LHCN-M2 (cell line): ENCODE measurements at regions not wholly inside any gene's neighbourhood (a gene's known extent, or its start where the extent isn't known, plus 50 kb on each side); places are given as distances from the start of the nearest gene placed in this dataset.

Experiments
- DNase-seq: peaks from one replicate; pipeline ENCODE4 v3.0.0-alpha.2; 2012; ENCODE audit warnings: low read depth

DNA sequence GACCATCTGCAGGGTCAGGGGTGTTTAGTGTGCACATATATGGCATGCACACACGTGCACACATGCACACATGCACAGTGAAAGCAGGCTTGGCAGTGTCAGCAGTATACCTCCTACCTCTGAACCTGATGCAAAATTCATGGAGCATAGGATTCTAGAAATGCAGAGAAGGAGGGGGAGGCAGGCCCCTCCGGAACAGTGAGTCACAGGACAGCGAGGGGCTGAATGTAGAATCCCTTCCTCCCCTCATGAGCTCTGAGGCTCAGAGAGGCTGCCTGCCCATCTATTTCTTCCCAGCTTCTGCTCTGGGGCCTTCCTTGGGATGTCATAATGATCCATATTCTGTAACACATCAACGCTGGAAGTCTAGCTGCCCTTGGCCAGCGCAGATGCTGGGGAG is 66.7 kb upstream of the NECTIN1 start:
- no peak for DNase-seq

DNA sequence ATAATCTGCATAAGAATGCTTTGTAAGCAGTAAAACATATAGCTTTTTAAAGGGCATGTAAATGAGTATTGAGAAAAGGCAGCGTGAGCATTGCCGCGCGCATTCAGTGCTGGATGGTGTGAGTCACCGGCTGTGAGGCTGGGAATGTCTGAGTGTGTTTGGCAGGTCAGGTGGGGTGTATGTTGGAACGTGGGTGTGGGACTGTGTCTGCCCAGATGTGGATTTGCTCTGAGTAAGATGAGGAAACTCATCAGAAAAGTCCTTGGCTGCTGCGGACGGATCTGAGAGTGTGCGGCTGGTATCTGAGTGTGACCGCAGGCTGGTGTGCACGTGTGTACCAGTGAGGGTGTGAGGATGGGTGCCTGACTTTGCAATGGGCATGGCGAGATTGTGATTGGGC is 66.2 kb upstream of the NECTIN1 start:
- DNase-seq = peak; percentile 9

- DNase-seq = no peak
Observed at GRCh38 chr11:119794756-119795155, 65.8 kb upstream of the NECTIN1 start.

- no peak for DNase-seq
Observed at GRCh38 chr11:119794141-119794665, 65.2 kb upstream of the NECTIN1 start.

GRCh38 chr11:119793335-119793984 is 64.5 kb upstream of the NECTIN1 start:
- DNase-seq = peak; percentile 15

GRCh38 chr11:119791701-119792151 is 62.7 kb upstream of the NECTIN1 start:
- DNase-seq = no peak

GRCh38 chr11:119791047-119791446 is 62.0 kb upstream of the NECTIN1 start:
- DNase-seq = no peak

- DNase-seq = no peak
Observed at GRCh38 chr11:119790476-119790875, 61.5 kb upstream of the NECTIN1 start.

DNA sequence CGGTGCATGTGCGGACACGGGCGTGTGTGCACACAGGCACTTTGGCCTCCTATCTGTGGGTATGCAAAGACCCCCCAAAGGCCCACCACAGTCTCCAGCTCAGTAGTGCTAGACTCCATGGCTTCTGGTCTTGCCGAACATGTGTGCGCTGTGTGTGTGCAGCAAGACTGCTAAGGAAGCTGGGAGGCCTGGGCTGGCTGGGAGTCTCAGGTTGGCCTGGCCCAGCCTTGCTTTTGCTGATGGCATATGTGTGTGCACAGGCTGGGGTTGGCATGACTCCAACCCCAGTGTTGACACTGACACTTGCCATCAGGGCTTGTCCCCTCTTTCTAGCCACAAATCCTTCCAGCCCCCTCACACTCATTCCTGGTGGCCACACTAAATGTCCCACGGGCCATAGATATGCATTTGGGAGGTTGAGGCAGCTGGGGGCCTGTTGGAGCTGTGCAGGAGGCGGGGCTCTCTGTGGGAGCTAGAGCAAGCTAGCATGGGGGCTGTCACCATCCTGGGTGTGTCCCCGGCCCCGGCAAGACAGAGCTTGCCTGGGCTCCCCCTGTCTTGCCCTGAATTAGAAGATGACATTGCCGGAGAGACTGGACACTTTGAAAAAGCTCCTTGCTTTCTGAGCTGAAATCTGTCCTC is 60.9 kb upstream of the NECTIN1 start:
- no peak for DNase-seq

GRCh38 chr11:119788911-119789560 is 60.0 kb upstream of the NECTIN1 start:
- DNase-seq = no peak

DNA sequence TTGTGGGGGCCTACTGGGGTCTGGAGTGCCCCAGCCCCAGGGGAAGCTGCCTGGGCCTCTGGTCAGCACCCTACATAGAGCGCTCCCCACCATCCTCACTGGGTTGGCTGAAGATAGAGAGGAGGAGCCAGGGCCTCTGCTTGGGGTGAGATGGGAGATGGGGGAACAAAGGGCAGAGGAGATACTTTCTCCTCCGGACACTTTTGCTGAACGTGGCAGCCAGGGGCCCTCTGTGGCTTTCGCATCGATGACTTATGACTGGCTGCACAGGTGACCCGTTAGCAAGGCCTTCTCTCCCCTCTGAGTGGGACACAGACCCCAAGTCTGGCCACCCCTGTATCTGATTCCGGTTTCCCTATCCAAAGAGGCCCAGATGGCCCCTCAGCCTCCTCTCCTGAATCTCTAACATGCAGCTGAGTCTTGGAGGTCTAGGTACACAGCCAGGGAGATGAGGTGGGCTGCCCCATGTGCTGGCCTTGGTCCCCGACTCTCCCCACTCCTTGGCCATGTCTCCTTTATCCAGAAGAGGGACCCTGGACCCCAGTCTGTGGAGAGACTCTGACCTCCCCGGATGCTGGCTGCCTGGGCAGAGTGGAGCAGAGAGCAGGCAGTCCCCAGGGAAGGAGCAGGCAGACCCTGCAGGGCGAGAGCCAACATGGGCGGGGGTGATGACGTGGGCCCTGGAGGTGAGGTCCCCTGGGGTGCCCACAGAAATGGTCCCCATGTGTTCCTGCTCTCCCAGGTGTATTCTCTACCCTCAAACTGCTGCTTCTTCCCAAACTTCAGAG is 59.3 kb upstream of the NECTIN1 start:
- DNase-seq = no peak

DNA sequence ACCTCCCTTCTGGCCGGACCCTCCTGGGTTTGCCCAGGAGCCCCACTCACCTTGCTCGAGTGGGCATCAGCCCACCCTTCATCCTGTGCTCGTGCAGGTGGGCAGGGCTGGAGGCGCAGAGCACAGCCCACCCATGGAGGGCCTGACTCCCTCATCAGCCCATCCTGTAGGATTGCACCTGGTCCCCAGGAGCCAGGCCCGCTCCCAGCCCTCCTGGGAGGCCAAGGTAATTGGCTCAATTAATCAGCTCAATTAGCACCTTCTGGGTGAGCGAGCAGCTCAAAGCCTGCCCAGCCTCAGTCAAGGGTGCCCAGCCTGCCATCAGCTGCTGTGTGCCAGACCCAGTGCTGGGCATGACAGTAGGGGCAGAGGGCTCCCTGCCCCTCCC is 58.1 kb upstream of the NECTIN1 start:
- no peak for DNase-seq

DNA sequence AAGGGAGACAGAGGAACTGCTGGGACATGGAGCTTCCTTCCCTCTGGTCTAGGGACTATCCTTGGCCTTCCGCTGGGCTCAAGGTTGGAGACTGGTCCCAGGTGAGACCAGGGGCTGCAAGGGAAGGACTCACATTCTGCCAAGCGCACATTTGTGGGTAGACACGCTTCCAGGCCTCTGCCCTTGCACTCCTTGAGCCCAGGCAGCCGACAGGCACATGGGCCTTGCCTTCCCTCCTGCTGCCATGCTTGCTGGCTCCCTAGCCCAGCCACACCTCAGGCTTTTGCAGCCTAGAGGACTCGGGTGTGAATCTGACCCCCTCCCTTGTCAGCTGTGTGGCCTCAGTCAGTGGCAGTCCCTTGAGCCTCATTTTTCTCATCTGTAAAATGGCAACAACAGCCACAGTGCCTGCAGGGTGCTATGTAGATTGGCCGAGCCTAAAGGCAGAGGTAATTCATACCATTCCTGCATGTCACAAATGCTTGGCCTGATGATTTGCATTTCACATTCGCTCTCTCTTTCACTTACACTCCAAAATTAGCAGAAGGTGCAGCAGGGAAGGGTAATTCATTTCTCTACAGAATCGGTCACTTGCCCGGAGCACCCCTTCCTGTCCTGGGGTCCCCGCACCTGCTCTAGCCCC is 57.6 kb upstream of the NECTIN1 start:
- no peak for DNase-seq

DNA sequence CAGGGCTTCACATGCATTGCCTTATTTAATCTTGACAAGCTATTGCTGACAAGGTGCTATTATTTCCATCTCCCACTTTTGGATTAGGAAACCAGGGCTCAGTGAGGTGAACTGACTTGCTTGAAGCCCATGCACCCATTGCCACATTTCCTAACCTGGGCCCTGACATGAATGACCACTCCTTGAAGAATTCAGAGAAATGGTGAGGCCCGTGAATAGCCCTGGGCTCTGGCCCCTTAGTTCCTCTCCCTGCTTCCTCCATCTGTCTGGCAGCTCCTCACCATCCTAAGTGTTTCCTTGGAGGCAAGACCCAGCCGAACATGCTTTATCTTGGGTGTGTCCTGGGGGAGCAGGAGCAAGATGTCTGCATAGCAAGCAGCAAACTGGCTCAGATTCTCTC is 56.1 kb upstream of the NECTIN1 start:
- no peak for DNase-seq

DNA sequence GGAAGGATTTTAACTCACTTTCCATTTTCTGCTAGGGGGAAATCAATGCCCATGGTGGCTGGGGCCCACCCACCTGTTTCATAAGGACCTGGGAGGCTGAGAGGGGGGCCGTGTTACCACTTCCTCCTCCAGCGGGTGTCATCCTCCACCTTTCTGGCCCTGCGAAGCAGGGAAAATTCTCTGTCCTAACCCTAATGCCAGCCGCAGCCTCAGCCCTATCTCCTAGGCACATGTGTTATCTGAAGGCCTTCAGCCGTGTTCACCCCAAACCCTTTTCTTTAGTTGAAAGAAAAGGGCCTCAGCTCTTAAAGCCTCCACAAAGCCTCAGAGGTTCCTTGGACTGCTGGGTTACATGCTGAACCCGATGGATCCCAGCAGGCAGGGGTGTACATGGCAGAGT is 55.4 kb upstream of the NECTIN1 start:
- no peak for DNase-seq

DNA sequence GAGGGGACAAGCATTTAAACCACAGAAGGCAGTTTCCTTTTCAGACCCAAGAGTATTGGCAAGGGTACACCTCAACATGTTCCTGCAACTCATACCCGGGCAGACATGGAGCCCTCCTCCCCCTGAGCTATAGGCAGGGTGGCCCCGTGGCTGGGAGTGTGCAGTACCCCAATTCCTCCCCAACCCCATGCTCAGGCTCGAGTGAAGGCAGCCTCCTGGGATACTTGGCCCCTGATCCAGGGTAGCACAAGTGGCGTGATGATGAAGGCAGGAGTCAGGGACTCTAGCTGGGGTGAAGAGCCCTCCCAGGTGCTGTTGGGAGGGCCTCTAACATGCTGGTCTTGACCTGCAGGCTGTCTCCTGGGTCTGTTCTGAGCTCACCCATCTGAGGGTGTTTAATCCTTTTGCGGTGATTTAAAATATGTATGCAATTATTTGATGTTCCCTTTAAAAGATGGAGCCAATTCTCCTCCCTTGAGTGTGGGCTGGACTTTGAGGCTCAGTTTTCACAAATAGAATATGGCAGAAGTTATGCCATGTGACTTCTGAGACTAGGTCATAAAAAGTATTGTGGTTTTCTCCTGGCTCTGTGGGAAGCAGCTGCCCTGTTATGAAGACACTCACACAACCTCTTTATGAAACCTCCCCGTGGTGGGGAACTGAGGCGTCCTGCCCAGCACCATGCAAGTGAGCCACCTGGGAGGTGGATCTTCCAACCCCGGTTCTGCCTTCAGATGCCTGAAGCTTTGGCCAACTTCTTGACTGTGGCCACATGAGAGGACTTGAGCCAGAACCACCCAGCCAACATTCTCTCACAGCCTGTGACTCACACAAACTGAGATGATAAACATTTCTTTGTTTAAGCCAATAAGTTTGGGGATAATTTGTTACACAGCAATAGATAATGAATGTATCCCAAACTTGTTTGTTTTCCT is 54.7 kb upstream of the NECTIN1 start:
- DNase-seq = no peak

DNA sequence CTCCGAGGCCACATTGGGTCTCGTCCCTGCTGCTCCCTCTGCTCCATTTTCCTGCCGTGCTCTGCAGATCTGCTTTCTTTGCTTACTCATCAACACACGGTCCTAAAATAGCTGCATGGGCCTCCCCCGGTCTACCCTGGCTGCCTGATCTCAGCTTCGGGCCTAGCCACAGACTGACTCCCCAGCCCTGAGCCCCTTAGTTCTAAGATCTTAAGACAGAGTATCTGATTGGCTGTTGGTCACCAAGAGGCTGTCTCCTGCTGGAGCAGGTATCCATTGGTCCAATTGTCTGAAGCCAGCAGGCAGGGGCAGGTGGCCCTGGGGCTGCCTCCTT is 53.7 kb upstream of the NECTIN1 start:
- no peak for DNase-seq

DNA sequence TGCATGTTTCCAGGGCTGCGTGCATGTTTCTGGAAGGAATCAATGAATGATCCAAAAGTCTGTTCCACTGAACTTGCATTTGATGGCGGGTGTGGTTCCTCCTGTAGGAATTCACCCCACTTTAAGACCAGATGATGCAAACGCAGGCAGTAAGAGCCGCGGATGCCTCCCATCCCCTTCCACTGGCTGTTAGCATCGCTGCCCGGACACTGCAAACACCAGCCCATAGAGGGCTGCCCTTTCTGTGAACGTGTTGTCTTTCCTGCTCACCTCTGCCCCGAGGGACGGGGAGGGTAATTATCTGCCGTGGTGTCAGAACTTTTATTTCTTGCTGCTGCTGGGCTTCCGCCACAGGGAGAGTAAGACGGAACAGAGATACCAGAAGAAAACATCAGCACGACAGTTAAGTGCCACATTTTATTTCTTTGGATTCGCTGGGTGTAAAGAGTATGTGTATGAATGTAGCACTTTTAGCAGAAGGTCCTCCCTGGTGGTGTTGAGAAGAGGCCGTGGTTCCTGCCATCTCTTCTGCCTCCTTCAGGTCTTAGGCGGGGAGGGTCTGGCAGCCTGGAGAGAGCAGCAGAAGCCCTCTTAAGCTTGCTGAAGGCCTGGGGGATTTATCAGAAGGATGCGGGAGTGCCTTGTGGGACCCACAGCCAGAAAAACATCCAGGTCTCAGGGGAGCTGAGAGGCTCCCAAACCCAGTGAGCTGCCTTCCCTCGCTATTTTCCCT is 53.2 kb upstream of the NECTIN1 start:
- DNase-seq = no peak

- no peak for DNase-seq
Observed at GRCh38 chr11:119780222-119780953, 51.4 kb upstream of the NECTIN1 start.
